OCI-LY1 (cell line): ENCODE measurements at regions not wholly inside any gene's neighbourhood (a gene's known extent, or its start where the extent isn't known, plus 50 kb on each side); places are given as distances from the start of the nearest gene placed in this dataset.

Source experiments
- EZH2 ChIP-seq: fragments of 200-600 bp; sonication (generic), shearing (Covaris generic); IDR thresholded peaks from 2 replicates; pipeline ENCODE4 v1.8.0; 2017; ENCODE audit warnings: borderline replicate concordance, mixed run types, mild to moderate bottlenecking, antibody characterized with exemption, low read length, moderate library complexity, mixed read lengths
- TF ChIP-seq, protein P1 (sequence below): fragments of 200-600 bp; sonication (generic), shearing (Covaris generic); IDR thresholded peaks from 2 replicates; pipeline ENCODE4 v1.5.1; 2017; ENCODE audit warnings: mild to moderate bottlenecking, antibody characterized with exemption, low read length, moderate library complexity, mixed read lengths

- TF ChIP-seq, protein P1, sequence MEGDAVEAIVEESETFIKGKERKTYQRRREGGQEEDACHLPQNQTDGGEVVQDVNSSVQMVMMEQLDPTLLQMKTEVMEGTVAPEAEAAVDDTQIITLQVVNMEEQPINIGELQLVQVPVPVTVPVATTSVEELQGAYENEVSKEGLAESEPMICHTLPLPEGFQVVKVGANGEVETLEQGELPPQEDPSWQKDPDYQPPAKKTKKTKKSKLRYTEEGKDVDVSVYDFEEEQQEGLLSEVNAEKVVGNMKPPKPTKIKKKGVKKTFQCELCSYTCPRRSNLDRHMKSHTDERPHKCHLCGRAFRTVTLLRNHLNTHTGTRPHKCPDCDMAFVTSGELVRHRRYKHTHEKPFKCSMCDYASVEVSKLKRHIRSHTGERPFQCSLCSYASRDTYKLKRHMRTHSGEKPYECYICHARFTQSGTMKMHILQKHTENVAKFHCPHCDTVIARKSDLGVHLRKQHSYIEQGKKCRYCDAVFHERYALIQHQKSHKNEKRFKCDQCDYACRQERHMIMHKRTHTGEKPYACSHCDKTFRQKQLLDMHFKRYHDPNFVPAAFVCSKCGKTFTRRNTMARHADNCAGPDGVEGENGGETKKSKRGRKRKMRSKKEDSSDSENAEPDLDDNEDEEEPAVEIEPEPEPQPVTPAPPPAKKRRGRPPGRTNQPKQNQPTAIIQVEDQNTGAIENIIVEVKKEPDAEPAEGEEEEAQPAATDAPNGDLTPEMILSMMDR = no peak
- TF ChIP-seq EZH2 = no peak
Observed at GRCh38 chr5:118511846-118512245, 476.5 kb downstream of the DTWD2 start.
